Breast epithelium (tissue), 4 donors: ENCODE measurements at regions not wholly inside any gene's neighbourhood (a gene's known extent, or its start where the extent isn't known, plus 50 kb on each side); places are given as distances from the start of the nearest gene placed in this dataset.

Experiments used
- DNase-seq, 2 donors: peaks; one replicate each; pipeline ENCODE4 v3.0.0-alpha.2; 2019; ENCODE audit warnings: low spot score in 2 of 2
- H3K27ac ChIP-seq, 2 donors: fragments of 200-600 bp; sonication (generic) in 1 of 2; one replicate each; pipeline ENCODE4 v1.5.1; 2016 to 2019; ENCODE audit warnings: mild to moderate bottlenecking in 1 of 2
- H3K27me3 ChIP-seq, 2 donors: fragments of 200-600 bp; sonication (generic) in 1 of 2; one replicate each; pipeline versions ENCODE4 v1.5.1 to v1.6.0; 2017 to 2019; ENCODE audit warnings: control low read depth in 1 of 2, mild to moderate bottlenecking in 1 of 2
- H3K36me3 ChIP-seq: fragments of 200-600 bp; one replicate; pipeline ENCODE4 v1.5.1; 2019
- H3K4me1 ChIP-seq, 2 donors: fragments of 200-600 bp; sonication (generic); one replicate each; pipeline ENCODE4 v1.5.1; 2016 to 2019; ENCODE audit warnings: control low read depth in 1 of 2
- H3K4me3 ChIP-seq, 3 donors: fragments of 200-600 bp; sonication (generic); 1 replicate in 2 of 3; 2 replicates in 1 of 3; pipeline ENCODE4 v1.5.1; 2016 to 2019; ENCODE audit warnings: mild to moderate bottlenecking in 3 of 3, moderate library complexity in 2 of 3
- H3K9me3 ChIP-seq, 2 donors: fragments of 200-600 bp; sonication (generic) in 1 of 2; one replicate each; pipeline ENCODE4 v1.5.1; 2016 to 2019; ENCODE audit warnings: control low read depth in 1 of 2
- CTCF ChIP-seq, 3 donors: fragments of 450-650 bp; IDR thresholded peaks; one replicate each; pipeline ENCODE4 v1.5.1; 2016 to 2017; ENCODE audit warnings: antibody characterized with exemption in 3 of 3, mild to moderate bottlenecking in 3 of 3, moderate library complexity in 3 of 3
- POLR2A ChIP-seq: fragments of 450-650 bp; IDR thresholded peaks from one replicate; pipeline ENCODE4 v1.6.1; 2016; ENCODE audit warnings: antibody characterized with exemption, mild to moderate bottlenecking, moderate library complexity
- POLR2AphosphoS5 ChIP-seq, 3 donors: sonication (generic); formaldehyde crosslinking; IDR thresholded peaks; one replicate each; pipeline ENCODE4 v1.6.1; 2017; ENCODE audit warnings: antibody characterized with exemption in 3 of 3
- intact Hi-C: fragments of 100-400 bp; cut with DNase I; formaldehyde crosslinking; loops from one replicate; pipeline ENCODE4 v1.15.1; 2023; ENCODE audit warnings: low total_unique reads

GRCh38 chr11:122422682-122423081 lies 232.8 kb upstream of the UBASH3B start:
- no peak for DNase-seq
- intact Hi-C loops: no loop called here
- H3K27me3 ChIP-seq: no peaks in the 10 kb centered on the region
- H3K9me3 ChIP-seq: no peaks in the 10 kb centered on the region
- H3K36me3 ChIP-seq: no peaks in the 10 kb centered on the region
- no peak overlapping the region for H3K27ac ChIP-seq
- TF ChIP-seq POLR2A (no peak), POLR2AphosphoS5 (IDR thresholded peaks at IDR 0.05) (no peak), CTCF (IDR thresholded peaks at IDR 0.05) (no peak)
- H3K4me3 ChIP-seq: no peak overlapping the region
- no peaks in the 10 kb centered on the region for H3K4me1 ChIP-seq

GRCh38 chr11:122421702-122422101 lies 233.8 kb upstream of the UBASH3B start:
- H3K4me3 ChIP-seq: no peak overlapping the region
- H3K36me3 ChIP-seq: no peaks in the 10 kb centered on the region
- intact Hi-C loops: no loop called here
- no peak overlapping the region for H3K27ac ChIP-seq
- H3K27me3 ChIP-seq: no peaks in the 10 kb centered on the region
- TF ChIP-seq POLR2A: no peak
- no peak for TF ChIP-seq POLR2AphosphoS5 (IDR thresholded peaks at IDR 0.05)
- no peak for TF ChIP-seq CTCF (IDR thresholded peaks at IDR 0.05)
- no peak for DNase-seq
- no peaks in the 10 kb centered on the region for H3K9me3 ChIP-seq
- H3K4me1 ChIP-seq: no peaks in the 10 kb centered on the region

GRCh38 chr11:122418032-122418431 lies 237.5 kb upstream of the UBASH3B start:
- H3K27ac ChIP-seq: no peak overlapping the region
- intact Hi-C loops: no loop called here
- peaks cover 3 to 22% of the 10 kb centered on the region in 2 donors for H3K9me3 ChIP-seq
- TF ChIP-seq POLR2A (no peak), POLR2AphosphoS5 (IDR thresholded peaks at IDR 0.05) (no peak), CTCF (IDR thresholded peaks at IDR 0.05) (no peak)
- H3K27me3 ChIP-seq: no peaks in the 10 kb centered on the region
- no peaks in the 10 kb centered on the region for H3K4me1 ChIP-seq
- DNase-seq: no peak
- no peaks in the 10 kb centered on the region for H3K36me3 ChIP-seq
- H3K4me3 ChIP-seq: no peak overlapping the region

DNA sequence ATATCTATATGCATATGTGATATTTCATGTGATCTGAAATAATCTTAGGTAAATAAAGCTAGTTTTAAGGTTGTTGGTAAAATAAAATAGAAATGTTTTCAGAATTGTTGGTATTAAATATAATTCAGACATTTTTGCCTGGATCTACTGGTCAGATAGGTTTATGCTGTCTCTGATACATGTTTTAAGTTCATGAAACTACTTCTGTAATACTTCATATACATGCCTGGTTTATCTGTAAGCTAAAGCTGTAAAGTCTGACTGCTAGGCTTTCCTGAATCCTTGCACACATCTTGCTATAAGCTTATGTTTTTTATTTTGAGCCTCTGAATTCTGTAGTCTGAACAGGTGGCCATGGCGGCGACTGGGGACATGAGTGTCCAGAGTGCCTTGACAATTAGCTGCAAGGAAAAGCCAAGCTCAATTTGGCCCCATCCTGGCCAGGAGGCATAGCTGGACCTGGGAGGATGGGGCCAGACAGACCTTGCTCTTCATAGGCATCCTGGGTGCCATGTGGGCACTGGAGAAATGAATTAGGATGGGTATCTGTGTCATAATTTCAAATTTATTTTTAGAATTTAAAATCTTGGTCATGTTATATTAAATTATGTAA lies 241.0 kb upstream of the UBASH3B start:
- Histone ChIP-seq H3K4me3 (no peak overlapping the region), H3K4me1 (no peaks in the 10 kb centered on the region), H3K27ac (no peak overlapping the region), H3K27me3 (no peaks in the 10 kb centered on the region), H3K36me3 (no peaks in the 10 kb centered on the region), H3K9me3 (peaks cover 3 to 22% of the 10 kb centered on the region in 2 donors)
- DNase-seq: no peak
- intact Hi-C loops: no loop called here
- TF ChIP-seq CTCF (IDR thresholded peaks at IDR 0.05): no peak
- no peak for TF ChIP-seq POLR2AphosphoS5 (IDR thresholded peaks at IDR 0.05)
- no peak for TF ChIP-seq POLR2A

DNA sequence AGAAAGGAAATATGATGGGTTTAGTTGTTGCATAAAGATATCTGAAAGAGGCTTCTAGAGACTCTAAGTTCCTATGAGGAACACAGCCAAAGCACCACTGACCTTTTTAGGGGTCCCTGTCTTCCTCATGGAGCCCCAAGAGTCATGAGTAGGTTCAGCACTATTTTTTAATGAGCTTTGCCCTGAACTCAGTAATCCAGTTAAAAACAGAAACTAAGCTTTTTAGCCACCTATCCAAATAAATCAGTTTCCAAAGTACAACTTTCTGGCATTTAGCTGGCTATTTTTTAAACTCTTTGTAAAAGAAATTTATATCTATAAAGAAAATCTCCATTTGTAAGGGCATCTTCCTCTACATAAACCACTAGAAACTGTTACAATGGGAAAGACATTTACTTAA lies 241.8 kb upstream of the UBASH3B start:
- no peak for TF ChIP-seq CTCF (IDR thresholded peaks at IDR 0.05)
- TF ChIP-seq POLR2A: no peak
- no peak for TF ChIP-seq POLR2AphosphoS5 (IDR thresholded peaks at IDR 0.05)
- no peaks in the 10 kb centered on the region for H3K4me1 ChIP-seq
- H3K36me3 ChIP-seq: no peaks in the 10 kb centered on the region
- DNase-seq: no peak
- intact Hi-C loops: no loop called here
- no peak overlapping the region for H3K27ac ChIP-seq
- H3K9me3 ChIP-seq: peaks cover 3 to 22% of the 10 kb centered on the region in 2 donors
- H3K4me3 ChIP-seq: no peak overlapping the region
- no peaks in the 10 kb centered on the region for H3K27me3 ChIP-seq
